HepG2 (cell line): ENCODE measurements at regions not wholly inside any gene's neighbourhood (a gene's known extent, or its start where the extent isn't known, plus 50 kb on each side); places are given as distances from the start of the nearest gene placed in this dataset.

Experiments used
- ATAC-seq: fragments of 200-7000 bp; cut with Tn5 transposase; 3 replicates; pipeline ENCODE4 v1.9.1; 2020; ENCODE audit warnings: mild to moderate bottlenecking, moderate library complexity
- BruUV-seq: library from RNA; stranded (reverse); fragments of 400-500 nt; replicated peaks from 2 replicates; lab custom pipeline; 2021; lab: Mats Ljungman, UMichigan
- CTCF ChIA-PET: fragments of 300-600 bp; formaldehyde crosslinking; extraction: SDS; loops from one replicate; lab custom pipeline; 2021; ENCODE audit warnings: low total read pairs, inconsistent platforms, low intra/inter-chr PET ratio; lab: Yijun Ruan, JAX
- POLR2A ChIA-PET: fragments of 350-600 bp; sonication (Branson Sonifier 250); formaldehyde crosslinking; loops from one replicate; lab custom pipeline; 2020; ENCODE audit warnings: antibody characterized with exemption, inconsistent platforms; lab: Yijun Ruan, JAX
- DNase-seq: peaks from one replicate; pipeline ENCODE4 v3.0.0-alpha.2; 2015; ENCODE audit warnings: low spot score
- FAIRE-seq: peaks from 3 replicates; lab custom pipeline; 2011; peaks lifted over from hg19 to GRCh38; lab: Jason Lieb, UNC
- H2AFZ ChIP-seq: one replicate; pipeline ENCODE4 v1.6.1; 2011; ENCODE audit warnings: low read length, inconsistent platforms
- H3K27ac ChIP-seq: fragments of 300-600 bp; 3 replicates; pipeline ENCODE4 v1.8.0; 2011; ENCODE audit warnings: mixed run types, mild to moderate bottlenecking, mixed read lengths, low read length, inconsistent platforms; ENCODE audit not compliant: insufficient read depth; ENCODE audit errors: extremely low read length
- H3K27me3 ChIP-seq, 2 experiments: fragments of 200-600 bp in 1 of 2; 2 replicates in 1 of 2; 3 replicates in 1 of 2; pipeline versions ENCODE4 v1.6.0 to v1.8.0; 2011; ENCODE audit warnings: low read length in 2 of 2, mild to moderate bottlenecking in 2 of 2, moderate library complexity in 2 of 2, inconsistent platforms in 1 of 2; ENCODE audit not compliant: insufficient read depth in 2 of 2, control insufficient read depth in 1 of 2
- H3K36me3 ChIP-seq, 2 experiments: fragments of 200-600 bp in 1 of 2; replicated peaks in 1 of 2; 2 replicates in 1 of 2; 3 replicates in 1 of 2; pipeline versions ENCODE4 v1.5.1 to v1.8.0; 2011; ENCODE audit warnings: low read length in 2 of 2, inconsistent platforms in 1 of 2; ENCODE audit not compliant: insufficient read depth in 2 of 2, control insufficient read depth in 1 of 2
- H3K4me1 ChIP-seq: 2 replicates; pipeline ENCODE4 v1.5.1; 2012; ENCODE audit warnings: low read length, inconsistent platforms; ENCODE audit not compliant: insufficient read depth
- H3K4me2 ChIP-seq: 2 replicates; pipeline ENCODE4 v1.6.0; 2011; ENCODE audit warnings: low read depth, low read length, inconsistent platforms
- H3K4me3 ChIP-seq, 3 experiments: fragments of 200-600 bp in 1 of 3; sonication (generic), shearing (Covaris generic) in 1 of 3; replicated peaks in 1 of 3; 2 replicates each; pipeline ENCODE4 v1.5.1; 2011 to 2016; ENCODE audit warnings: low read length in 3 of 3, inconsistent platforms in 2 of 3, low read depth in 2 of 3, mild to moderate bottlenecking in 2 of 3, control low read depth in 1 of 3, mixed read lengths in 1 of 3; ENCODE audit not compliant: insufficient read depth in 1 of 3
- H3K79me2 ChIP-seq: one replicate; pipeline ENCODE4 v1.6.1; 2011; ENCODE audit warnings: low read length, inconsistent platforms; ENCODE audit not compliant: insufficient read depth
- H3K9ac ChIP-seq: 2 replicates; pipeline ENCODE4 v1.6.0; 2011; ENCODE audit warnings: mild to moderate bottlenecking, low read depth, low read length, inconsistent platforms; ENCODE audit not compliant: insufficient read depth
- H3K9me3 ChIP-seq: 2 replicates; pipeline ENCODE4 v1.5.1; 2012; ENCODE audit warnings: mild to moderate bottlenecking, low read length
- H4K20me1 ChIP-seq: 2 replicates; pipeline ENCODE4 v1.6.0; 2011; ENCODE audit warnings: inconsistent platforms, mild to moderate bottlenecking, low read length, moderate library complexity; ENCODE audit not compliant: insufficient read depth
- DRAP1 ChIP-seq: IDR thresholded peaks from 2 replicates; pipeline ENCODE4 v1.6.1; 2016; ENCODE audit warnings: missing genetic modification reagents, missing compliant biosample characterization
- GZF1 ChIP-seq: sonication (generic); formaldehyde crosslinking; IDR thresholded peaks from 2 replicates; pipeline ENCODE4 v1.5.1; 2020; ENCODE audit warnings: mild to moderate bottlenecking, missing genetic modification reagents
- KDM3A ChIP-seq: IDR thresholded peaks from 2 replicates; pipeline ENCODE4 v1.6.1; 2018; ENCODE audit warnings: low read depth, missing compliant biosample characterization
- POGZ ChIP-seq: sonication (generic); formaldehyde crosslinking; IDR thresholded peaks from 2 replicates; pipeline ENCODE4 v1.4.0; 2020; ENCODE audit warnings: mild to moderate bottlenecking, missing genetic modification reagents
- RELA ChIP-seq: sonication (generic); formaldehyde crosslinking; IDR thresholded peaks from 2 replicates; pipeline ENCODE4 v1.4.0; 2020; ENCODE audit warnings: missing genetic modification reagents
- SNRNP70 ChIP-seq: fragments of 200-400 bp; formaldehyde crosslinking; IDR thresholded peaks from 2 replicates; pipeline ENCODE4 v1.6.1; 2017; ENCODE audit warnings: mild to moderate bottlenecking, low read depth, low read length, moderate library complexity
- ZBTB7A ChIP-seq: sonication (generic); formaldehyde crosslinking; IDR thresholded peaks from 2 replicates; pipeline ENCODE4 v1.8.0; 2022; ENCODE audit warnings: mild to moderate bottlenecking, missing genetic modification reagents
- ZFP90 ChIP-seq: sonication (generic); formaldehyde crosslinking; IDR thresholded peaks from 2 replicates; pipeline ENCODE4 v1.8.0; 2022; ENCODE audit warnings: missing genetic modification reagents, mild to moderate bottlenecking, inconsistent platforms, borderline replicate concordance
- ZNF350 ChIP-seq: sonication (generic); formaldehyde crosslinking; IDR thresholded peaks from 2 replicates; pipeline ENCODE4 v1.4.0; 2020; ENCODE audit warnings: mild to moderate bottlenecking, low read depth, missing genetic modification reagents, borderline replicate concordance
- ZNF354B ChIP-seq: sonication (generic); formaldehyde crosslinking; IDR thresholded peaks from 2 replicates; pipeline ENCODE4 v1.8.0; 2022; ENCODE audit warnings: mild to moderate bottlenecking, missing genetic modification reagents
- ZNF451 ChIP-seq: sonication (generic); formaldehyde crosslinking; IDR thresholded peaks from 2 replicates; pipeline ENCODE4 v1.5.0; 2020; ENCODE audit warnings: mild to moderate bottlenecking, missing genetic modification reagents
- ZNF468 ChIP-seq: sonication (generic); formaldehyde crosslinking; IDR thresholded peaks from 2 replicates; pipeline ENCODE4 v1.8.0; 2022; ENCODE audit warnings: mild to moderate bottlenecking, moderate library complexity, missing genetic modification reagents
- ZNF496 ChIP-seq: sonication (generic); formaldehyde crosslinking; IDR thresholded peaks from 2 replicates; pipeline ENCODE4 v1.8.1; 2023; ENCODE audit warnings: mild to moderate bottlenecking, moderate library complexity, missing genetic modification reagents; ENCODE audit not compliant: insufficient replicate concordance
- ZNF790 ChIP-seq: sonication (generic); formaldehyde crosslinking; IDR thresholded peaks from 2 replicates; pipeline ENCODE4 v1.8.0; 2022; ENCODE audit warnings: missing genetic modification reagents, mild to moderate bottlenecking, borderline replicate concordance
- WGBS: methylation state at CpG from one replicate; pipeline ENCODE4 v1.1.6; 2017; ENCODE audit warnings: low lambda C conversion rate; 5-methylcytosine and 5-hydroxymethylcytosine counted together
- in situ Hi-C: cut with HindIII; loops from 2 replicates; pipeline ENCODE4 v1.10.0; 2017; ENCODE audit warnings: low pct_unique_long_range_greater_than_20kb; ENCODE audit not compliant: extremely low pct_ligation_motif_present
- intact Hi-C: fragments of 100-400 bp; cut with micrococcal nuclease; formaldehyde crosslinking; loops from one replicate; pipeline ENCODE4 v1.10.0; 2022; ENCODE audit not compliant: unreplicated experiment
- TF ChIP-seq, protein P1 (sequence below): sonication (generic); formaldehyde crosslinking; conservative IDR thresholded peaks from 2 replicates; pipeline ENCODE4 v1.8.1; 2023; ENCODE audit warnings: missing genetic modification reagents
- TF ChIP-seq, protein P2 (sequence below): sonication (generic); formaldehyde crosslinking; IDR thresholded peaks from 2 replicates; pipeline ENCODE4 v1.5.1; 2020; ENCODE audit warnings: mild to moderate bottlenecking, missing genetic modification reagents, moderate library complexity

GRCh38 chr5:105872569-105873270, 1798.0 kb downstream of the EFNA5 start:
- H3K27me3 ChIP-seq: no peaks in the 10 kb centered on the region; a peak in 1 of 5 replicates
- H3K36me3 ChIP-seq: no peaks in the 10 kb centered on the region
- H3K9ac ChIP-seq: no peak overlapping the region
- DNase-seq (no peak), ATAC-seq (no peak), FAIRE-seq (no peak)
- no TSS peak for BruUV-seq
- intact Hi-C loops (loop anchor here (5.0 kb wide), 1 partner anchor 1305 kb away; no protein-coding TSS in a partner anchor), in situ Hi-C loops (no loop called here)
- H2AFZ ChIP-seq: no peak overlapping the region
- no peaks in the 10 kb centered on the region for H3K9me3 ChIP-seq
- no peak overlapping the region for H3K4me3 ChIP-seq
- WGBS: 35% methylated on average over 15 of the region's 15 CpGs
- H4K20me1 ChIP-seq: no peaks in the 10 kb centered on the region
- no peak overlapping the region for H3K4me2 ChIP-seq
- CTCF ChIA-PET: no interaction called here
- POLR2A ChIA-PET: no interaction called here
- no peak overlapping the region for H3K27ac ChIP-seq
- H3K79me2 ChIP-seq: no peaks in the 10 kb centered on the region
- no peaks in the 10 kb centered on the region for H3K4me1 ChIP-seq
- TF ChIP-seq, protein P1, sequence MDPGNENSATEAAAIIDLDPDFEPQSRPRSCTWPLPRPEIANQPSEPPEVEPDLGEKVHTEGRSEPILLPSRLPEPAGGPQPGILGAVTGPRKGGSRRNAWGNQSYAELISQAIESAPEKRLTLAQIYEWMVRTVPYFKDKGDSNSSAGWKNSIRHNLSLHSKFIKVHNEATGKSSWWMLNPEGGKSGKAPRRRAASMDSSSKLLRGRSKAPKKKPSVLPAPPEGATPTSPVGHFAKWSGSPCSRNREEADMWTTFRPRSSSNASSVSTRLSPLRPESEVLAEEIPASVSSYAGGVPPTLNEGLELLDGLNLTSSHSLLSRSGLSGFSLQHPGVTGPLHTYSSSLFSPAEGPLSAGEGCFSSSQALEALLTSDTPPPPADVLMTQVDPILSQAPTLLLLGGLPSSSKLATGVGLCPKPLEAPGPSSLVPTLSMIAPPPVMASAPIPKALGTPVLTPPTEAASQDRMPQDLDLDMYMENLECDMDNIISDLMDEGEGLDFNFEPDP: no peak
- TF ChIP-seq, protein P2, sequence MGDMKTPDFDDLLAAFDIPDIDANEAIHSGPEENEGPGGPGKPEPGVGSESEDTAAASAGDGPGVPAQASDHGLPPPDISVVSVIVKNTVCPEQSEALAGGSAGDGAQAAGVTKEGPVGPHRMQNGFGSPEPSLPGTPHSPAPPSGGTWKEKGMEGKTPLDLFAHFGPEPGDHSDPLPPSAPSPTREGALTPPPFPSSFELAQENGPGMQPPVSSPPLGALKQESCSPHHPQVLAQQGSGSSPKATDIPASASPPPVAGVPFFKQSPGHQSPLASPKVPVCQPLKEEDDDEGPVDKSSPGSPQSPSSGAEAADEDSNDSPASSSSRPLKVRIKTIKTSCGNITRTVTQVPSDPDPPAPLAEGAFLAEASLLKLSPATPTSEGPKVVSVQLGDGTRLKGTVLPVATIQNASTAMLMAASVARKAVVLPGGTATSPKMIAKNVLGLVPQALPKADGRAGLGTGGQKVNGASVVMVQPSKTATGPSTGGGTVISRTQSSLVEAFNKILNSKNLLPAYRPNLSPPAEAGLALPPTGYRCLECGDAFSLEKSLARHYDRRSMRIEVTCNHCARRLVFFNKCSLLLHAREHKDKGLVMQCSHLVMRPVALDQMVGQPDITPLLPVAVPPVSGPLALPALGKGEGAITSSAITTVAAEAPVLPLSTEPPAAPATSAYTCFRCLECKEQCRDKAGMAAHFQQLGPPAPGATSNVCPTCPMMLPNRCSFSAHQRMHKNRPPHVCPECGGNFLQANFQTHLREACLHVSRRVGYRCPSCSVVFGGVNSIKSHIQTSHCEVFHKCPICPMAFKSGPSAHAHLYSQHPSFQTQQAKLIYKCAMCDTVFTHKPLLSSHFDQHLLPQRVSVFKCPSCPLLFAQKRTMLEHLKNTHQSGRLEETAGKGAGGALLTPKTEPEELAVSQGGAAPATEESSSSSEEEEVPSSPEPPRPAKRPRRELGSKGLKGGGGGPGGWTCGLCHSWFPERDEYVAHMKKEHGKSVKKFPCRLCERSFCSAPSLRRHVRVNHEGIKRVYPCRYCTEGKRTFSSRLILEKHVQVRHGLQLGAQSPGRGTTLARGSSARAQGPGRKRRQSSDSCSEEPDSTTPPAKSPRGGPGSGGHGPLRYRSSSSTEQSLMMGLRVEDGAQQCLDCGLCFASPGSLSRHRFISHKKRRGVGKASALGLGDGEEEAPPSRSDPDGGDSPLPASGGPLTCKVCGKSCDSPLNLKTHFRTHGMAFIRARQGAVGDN (CRISPR knock-in tag): no peak
- TF ChIP-seq ZNF354B (no peak), ZNF496 (CRISPR knock-in tag) (no peak), KDM3A (CRISPR knock-in tag) (no peak), POGZ (CRISPR knock-in tag) (no peak), ZNF468 (CRISPR knock-in tag) (no peak), DRAP1 (no peak), ZBTB7A (no peak), ZNF790 (no peak), RELA (CRISPR knock-in tag) (no peak), GZF1 (no peak), ZFP90 (CRISPR knock-in tag) (no peak), ZNF350 (CRISPR knock-in tag) (no peak), SNRNP70 (no peak), ZNF451 (CRISPR knock-in tag) (no peak)
